SH-SY5Y (cell line): ENCODE measurements at regions not wholly inside any gene's neighbourhood (a gene's known extent, or its start where the extent isn't known, plus 50 kb on each side); places are given as distances from the start of the nearest gene placed in this dataset.

Experiments
- GATA2 ChIP-seq: IDR thresholded peaks from 2 replicates; pipeline ENCODE4 v1.6.1; 2011; ENCODE audit warnings: mild to moderate bottlenecking, low read depth, low read length
- GATA3 ChIP-seq: IDR thresholded peaks from 2 replicates; pipeline ENCODE4 v1.6.1; 2011; ENCODE audit warnings: low read depth, mild to moderate bottlenecking, low read length, moderate library complexity

DNA sequence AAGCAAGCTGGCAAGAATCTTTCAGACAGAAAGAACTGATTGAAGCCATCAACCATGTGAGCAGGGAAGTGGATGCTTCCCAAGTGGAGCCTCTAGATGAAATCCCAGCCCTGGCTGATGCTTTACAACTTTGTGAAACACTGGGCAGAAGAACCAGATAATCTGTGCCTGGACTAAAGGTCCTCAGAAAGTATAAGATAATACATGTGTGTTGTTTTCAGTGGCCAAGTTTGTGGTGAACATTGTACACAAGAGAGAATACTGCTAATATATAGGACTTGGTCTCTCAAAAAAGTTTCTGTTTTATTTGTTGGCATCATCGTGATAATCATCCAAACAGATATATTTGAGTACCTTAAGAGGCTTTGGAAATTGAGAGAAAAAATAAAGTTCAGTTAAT lies 1367.8 kb upstream of the IGFBP7 start:
- TF ChIP-seq GATA3 (no peak), GATA2 (no peak)
